NB4 (cell line): ENCODE measurements at regions not wholly inside any gene's neighbourhood (a gene's known extent, or its start where the extent isn't known, plus 50 kb on each side); places are given as distances from the start of the nearest gene placed in this dataset.

Experiments used
- DNase-seq: peaks from one replicate; pipeline ENCODE4 v3.0.0; 2010; ENCODE audit warnings: low read depth
- H3K4me3 ChIP-seq: one replicate; pipeline ENCODE4 v1.5.1; 2011; ENCODE audit warnings: mild to moderate bottlenecking, low read depth, low read length, moderate library complexity
- MYC ChIP-seq: IDR thresholded peaks from 2 replicates; pipeline ENCODE4 v1.6.1; 2011; ENCODE audit warnings: low read depth, low read length
- POLR2A ChIP-seq: IDR thresholded peaks from 2 replicates; pipeline ENCODE4 v1.6.1; 2011; ENCODE audit warnings: mild to moderate bottlenecking; ENCODE audit not compliant: insufficient read length; ENCODE audit errors: extremely low read depth
- TF ChIP-seq, protein P1 (sequence below): IDR thresholded peaks from one replicate; pipeline ENCODE4 v1.5.1; 2012; ENCODE audit warnings: low read depth, low read length
- TF ChIP-seq, protein P2 (sequence below): IDR thresholded peaks from 2 replicates; pipeline ENCODE4 v1.6.1; 2011; ENCODE audit warnings: low read depth, low read length

DNA sequence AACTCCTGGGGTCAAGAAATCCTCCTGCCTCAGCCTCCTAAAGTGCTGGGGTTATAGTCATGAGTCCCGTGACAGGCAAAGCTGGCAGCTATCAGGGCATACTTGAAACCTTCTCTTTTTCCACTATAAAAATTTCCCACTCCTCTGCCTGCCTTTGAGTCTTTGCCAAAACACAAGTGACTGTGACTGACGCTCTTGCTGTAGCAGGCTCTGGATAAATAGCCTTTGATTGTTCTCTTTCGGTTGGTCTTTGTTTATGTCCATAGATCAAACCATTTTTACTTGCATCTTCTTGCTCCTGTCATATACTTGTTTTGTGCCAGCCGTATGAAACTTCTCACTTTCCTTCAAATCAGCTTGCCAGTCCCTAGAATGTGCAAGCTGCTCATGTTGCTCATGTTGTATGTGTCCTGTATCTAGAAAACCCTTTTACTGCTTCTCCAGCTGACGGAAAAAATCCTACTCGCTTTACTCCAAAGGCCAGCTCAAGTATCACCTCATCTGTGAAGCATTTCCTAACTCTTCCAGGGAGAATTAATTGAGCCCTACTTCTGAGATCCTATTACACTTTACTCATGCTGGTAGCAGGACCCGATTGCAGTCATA lies 73.1 kb downstream of the RESF1 start:
- no peak for DNase-seq
- TF ChIP-seq POLR2A (no peak), MYC (no peak)
- TF ChIP-seq, protein P1, sequence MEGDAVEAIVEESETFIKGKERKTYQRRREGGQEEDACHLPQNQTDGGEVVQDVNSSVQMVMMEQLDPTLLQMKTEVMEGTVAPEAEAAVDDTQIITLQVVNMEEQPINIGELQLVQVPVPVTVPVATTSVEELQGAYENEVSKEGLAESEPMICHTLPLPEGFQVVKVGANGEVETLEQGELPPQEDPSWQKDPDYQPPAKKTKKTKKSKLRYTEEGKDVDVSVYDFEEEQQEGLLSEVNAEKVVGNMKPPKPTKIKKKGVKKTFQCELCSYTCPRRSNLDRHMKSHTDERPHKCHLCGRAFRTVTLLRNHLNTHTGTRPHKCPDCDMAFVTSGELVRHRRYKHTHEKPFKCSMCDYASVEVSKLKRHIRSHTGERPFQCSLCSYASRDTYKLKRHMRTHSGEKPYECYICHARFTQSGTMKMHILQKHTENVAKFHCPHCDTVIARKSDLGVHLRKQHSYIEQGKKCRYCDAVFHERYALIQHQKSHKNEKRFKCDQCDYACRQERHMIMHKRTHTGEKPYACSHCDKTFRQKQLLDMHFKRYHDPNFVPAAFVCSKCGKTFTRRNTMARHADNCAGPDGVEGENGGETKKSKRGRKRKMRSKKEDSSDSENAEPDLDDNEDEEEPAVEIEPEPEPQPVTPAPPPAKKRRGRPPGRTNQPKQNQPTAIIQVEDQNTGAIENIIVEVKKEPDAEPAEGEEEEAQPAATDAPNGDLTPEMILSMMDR = no peak
- TF ChIP-seq, protein P2, sequence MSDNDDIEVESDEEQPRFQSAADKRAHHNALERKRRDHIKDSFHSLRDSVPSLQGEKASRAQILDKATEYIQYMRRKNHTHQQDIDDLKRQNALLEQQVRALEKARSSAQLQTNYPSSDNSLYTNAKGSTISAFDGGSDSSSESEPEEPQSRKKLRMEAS = no peak
- no peak overlapping the region for H3K4me3 ChIP-seq

DNA sequence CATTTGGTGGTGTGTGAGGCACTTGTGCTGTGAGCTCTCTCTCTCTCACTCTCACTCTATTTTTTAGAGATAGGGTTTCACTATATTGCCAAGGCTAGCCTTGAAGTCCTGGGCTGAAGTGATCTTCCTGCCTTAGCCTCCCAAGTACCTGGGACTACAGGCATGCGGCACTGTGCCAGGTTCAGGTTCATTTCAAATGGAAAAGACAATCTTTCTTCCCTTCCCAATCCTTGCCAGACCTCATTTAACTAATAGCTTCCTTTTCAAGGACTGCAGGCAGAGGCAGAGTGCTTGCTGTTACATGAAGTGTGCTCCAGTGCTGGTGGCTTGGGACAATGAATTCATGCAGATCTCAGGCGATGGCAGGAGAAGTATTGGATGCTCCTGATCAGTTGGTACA lies 73.2 kb upstream of the BICD1 start:
- DNase-seq = no peak
- TF ChIP-seq MYC = no peak
- TF ChIP-seq, protein P1 = no peak
- no peak for TF ChIP-seq POLR2A
- TF ChIP-seq, protein P2 = no peak
- H3K4me3 ChIP-seq = no peak overlapping the region

DNA sequence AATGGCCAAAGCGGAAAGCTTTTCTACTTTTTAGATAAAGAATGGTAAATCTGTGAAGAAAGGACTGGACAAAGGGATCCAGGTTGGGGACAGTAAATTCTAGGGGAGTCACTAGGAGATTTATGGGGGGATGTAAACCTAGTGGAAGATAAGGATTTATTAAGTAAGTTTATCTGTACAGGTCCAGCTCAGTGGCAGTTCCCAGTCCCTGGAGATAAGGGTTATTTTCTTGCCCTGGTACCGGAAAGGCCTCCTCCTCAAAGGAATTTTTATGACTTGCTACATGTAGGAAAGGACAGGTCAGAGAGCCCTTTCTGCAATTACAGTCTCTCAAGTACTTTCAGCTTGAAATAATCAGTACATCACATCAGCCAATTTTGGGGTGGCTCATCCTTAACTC lies 72.6 kb upstream of the BICD1 start:
- no peak for DNase-seq
- TF ChIP-seq MYC (no peak), POLR2A (no peak)
- TF ChIP-seq, protein P2 = no peak
- TF ChIP-seq, protein P1 = no peak
- H3K4me3 ChIP-seq = no peak overlapping the region

DNA sequence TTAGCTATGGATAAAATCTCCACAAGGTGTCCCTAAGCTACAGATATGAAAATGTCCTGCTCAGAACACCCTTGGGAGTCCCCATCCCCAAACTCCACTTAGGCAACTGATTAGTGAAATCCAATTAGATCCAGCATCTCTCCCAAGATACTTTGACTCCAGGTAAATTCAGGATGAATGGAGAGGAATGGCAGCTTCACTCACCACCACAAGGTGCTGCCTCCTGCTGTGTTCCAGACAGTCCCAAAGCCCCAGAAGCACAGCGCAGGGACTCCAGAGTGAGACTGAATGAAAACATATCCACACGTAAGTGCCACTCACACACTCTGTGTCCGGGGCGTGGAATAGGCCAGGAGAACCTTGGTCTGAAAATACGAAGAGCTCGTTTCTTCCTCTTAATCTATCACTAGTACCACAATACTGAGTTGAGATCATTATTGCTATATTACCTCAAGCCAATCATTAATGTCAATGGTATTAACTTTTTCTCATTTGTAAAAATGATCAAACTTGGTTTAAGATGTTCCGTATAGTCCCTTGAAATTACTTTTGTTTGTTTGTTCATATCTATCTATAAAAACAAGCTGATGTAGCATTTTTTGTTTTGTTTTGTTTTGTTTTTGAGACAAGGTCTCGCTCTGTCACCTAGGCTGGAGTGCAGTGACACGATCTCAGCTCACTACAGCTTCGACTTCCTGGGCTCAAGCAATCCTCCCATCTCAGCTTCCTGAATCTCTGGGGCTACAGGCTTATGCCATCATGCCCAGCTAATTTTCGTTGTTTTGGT lies 70.0 kb upstream of the BICD1 start:
- DNase-seq = no peak
- H3K4me3 ChIP-seq = no peak overlapping the region
- TF ChIP-seq MYC = no peak
- TF ChIP-seq, protein P2 = no peak
- TF ChIP-seq, protein P1 = no peak
- TF ChIP-seq POLR2A = no peak

DNA sequence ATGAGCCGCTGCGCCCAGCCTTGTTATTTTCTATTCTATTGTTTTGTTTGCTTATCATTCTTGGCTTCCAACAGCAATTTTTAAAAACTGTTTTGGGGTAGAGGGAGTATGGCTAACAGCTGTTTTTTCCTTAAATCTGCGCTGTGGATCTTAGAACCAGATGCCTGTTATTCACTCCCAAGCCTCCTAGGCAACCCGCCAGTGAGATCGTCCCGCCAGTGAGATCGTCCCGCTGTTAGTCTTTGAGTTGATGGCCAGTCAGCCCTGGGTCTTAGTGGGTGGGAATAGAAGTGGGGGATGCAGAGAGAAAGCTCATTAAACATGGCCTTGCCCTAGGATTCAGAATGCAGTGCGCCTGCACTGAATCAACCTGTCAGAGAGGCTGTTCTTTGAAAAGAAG lies 67.3 kb upstream of the BICD1 start:
- no peak for DNase-seq
- TF ChIP-seq MYC (no peak), POLR2A (no peak)
- TF ChIP-seq, protein P2 = no peak
- TF ChIP-seq, protein P1 = no peak
- H3K4me3 ChIP-seq = no peak overlapping the region
